WI38 (cell line): ENCODE measurements at regions not wholly inside any gene's neighbourhood (a gene's known extent, or its start where the extent isn't known, plus 50 kb on each side); places are given as distances from the start of the nearest gene placed in this dataset.

Source experiments
- H3K4me3 ChIP-seq: 2 replicates; pipeline ENCODE4 v1.5.1; 2011; ENCODE audit warnings: low read depth, mild to moderate bottlenecking, control low read depth, low read length
- TF ChIP-seq, protein P1 (sequence below): IDR thresholded peaks from 2 replicates; pipeline ENCODE4 v1.5.1; 2012; ENCODE audit warnings: low read depth, mild to moderate bottlenecking, control low read depth, low read length

DNA sequence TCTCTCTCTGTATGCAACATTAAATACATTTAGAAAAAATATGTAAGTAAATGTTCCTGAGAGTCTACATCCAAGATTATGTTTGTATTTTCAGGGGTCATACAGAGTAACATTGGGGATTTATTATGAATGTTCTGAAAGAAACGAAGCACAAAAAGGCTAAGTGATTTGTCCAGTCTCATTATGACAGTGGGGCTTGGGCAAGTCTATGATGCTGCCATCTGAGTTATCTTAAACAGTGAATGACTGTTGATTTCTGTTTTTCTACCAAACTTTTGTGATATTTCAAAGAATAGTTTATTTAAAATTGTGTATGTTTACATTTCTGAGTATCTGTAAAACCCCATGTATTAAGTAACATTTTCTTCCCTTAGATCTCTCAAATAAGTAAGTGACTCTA is 481.2 kb upstream of the ZNF717 start:
- no peak overlapping the region for H3K4me3 ChIP-seq
- TF ChIP-seq, protein P1, sequence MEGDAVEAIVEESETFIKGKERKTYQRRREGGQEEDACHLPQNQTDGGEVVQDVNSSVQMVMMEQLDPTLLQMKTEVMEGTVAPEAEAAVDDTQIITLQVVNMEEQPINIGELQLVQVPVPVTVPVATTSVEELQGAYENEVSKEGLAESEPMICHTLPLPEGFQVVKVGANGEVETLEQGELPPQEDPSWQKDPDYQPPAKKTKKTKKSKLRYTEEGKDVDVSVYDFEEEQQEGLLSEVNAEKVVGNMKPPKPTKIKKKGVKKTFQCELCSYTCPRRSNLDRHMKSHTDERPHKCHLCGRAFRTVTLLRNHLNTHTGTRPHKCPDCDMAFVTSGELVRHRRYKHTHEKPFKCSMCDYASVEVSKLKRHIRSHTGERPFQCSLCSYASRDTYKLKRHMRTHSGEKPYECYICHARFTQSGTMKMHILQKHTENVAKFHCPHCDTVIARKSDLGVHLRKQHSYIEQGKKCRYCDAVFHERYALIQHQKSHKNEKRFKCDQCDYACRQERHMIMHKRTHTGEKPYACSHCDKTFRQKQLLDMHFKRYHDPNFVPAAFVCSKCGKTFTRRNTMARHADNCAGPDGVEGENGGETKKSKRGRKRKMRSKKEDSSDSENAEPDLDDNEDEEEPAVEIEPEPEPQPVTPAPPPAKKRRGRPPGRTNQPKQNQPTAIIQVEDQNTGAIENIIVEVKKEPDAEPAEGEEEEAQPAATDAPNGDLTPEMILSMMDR: no peak

DNA sequence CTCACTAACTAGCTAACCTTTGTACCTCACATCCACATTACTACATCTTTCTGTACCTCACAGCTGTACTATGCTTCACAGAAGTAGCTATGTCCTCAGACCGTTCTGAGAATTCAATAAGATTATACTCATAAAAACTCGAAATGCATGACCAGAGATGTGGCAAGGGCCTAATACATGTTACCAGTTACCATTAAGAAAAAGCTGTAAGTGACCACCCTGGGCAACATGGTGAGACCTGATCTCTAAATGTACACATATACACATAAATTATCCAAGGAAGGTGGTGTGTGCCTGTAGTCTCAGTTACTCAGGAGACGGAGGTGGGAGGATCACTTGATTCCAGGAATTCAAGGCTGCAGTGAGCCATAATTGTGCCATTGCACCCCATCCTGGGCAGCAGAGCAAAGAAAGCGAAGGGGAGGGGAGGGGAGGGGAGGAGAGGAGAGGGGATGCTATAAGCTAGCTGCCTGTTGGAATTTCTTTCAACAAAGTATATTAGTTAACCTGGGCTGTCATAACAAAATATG is 482.6 kb upstream of the ZNF717 start:
- TF ChIP-seq, protein P1: no peak
- no peak overlapping the region for H3K4me3 ChIP-seq

DNA sequence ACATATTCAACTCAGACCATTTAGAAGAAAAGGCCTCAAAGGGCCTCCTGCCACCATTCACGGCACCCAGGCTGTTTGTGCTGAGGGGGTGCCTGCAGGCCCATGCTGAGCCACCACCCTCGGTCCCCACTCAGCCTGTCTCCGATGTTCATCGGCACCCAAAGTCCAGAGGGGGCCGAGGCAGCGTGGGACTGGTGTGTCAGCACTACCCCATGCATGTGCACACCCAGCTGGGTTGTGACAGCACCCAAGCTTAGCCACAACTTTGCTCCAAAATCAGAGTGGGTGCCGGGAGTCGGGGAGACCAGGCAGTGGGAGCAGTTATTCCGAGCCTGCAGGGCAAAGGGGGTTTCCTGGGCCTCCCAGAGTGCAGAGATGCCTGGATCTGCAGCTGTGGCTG is 508.5 kb upstream of the ZNF717 start:
- H3K4me3 ChIP-seq: no peak overlapping the region
- TF ChIP-seq, protein P1: no peak

DNA sequence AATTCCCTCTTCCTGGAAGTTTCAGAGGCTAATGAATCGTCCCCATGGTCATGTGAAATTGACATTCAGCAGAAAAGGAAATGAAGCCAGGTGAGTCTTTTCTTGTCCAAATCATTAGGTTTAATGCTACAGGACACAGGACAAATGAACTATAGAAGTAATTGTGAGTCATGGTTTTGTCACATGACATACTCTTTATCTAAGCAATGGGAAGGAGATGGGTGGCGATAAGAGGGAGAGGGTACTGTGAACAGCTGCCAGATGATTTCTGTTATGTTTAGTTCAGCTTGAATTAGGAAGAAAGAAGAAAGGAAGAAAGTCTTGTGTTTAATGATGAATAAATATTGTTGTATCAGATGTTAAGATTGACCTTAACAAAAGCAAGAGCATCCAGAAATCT is 515.4 kb upstream of the ZNF717 start:
- TF ChIP-seq, protein P1: no peak
- no peak overlapping the region for H3K4me3 ChIP-seq

DNA sequence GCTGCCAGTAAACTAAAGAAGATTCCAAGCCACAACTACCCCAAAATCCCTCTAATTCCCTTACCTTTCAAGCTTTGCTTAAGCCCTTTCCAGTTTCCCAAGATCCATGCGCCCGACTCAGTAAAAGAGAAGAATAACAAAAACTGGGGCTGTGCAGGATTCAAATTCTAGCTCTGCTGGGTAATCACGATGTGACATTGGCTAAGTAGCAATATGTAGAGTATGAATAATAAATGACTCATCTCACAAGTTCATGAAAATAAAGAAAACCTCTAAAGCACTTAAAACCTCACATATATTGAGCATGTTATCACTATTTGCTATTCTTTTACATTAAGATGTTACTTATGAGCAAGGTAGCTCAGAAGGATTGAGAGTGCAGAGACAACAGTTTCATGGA is 522.2 kb upstream of the ZNF717 start:
- H3K4me3 ChIP-seq: no peak overlapping the region
- TF ChIP-seq, protein P1: no peak

DNA sequence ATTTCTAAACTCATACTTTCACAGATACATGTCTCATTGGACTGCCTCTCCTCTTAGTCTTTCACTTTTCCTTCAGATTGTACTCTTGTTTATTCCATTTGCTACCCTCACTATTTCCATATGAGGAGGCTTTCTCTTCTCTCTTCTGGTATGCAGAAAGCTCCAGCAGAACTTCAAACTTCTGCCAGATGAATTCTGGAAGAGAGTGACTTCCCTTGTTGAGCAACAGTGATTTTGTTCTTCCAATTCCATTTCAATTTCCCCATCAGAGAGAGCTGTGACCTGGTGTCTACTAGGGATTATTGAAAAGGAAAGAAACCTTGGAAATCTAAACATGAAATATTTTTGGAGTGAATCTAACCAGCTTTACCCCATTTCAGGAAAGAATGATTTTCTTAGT is 523.2 kb upstream of the ZNF717 start:
- TF ChIP-seq, protein P1: no peak
- H3K4me3 ChIP-seq: peak overlapping the region; percentile 5; the same call in 1 of the 2 replicates

DNA sequence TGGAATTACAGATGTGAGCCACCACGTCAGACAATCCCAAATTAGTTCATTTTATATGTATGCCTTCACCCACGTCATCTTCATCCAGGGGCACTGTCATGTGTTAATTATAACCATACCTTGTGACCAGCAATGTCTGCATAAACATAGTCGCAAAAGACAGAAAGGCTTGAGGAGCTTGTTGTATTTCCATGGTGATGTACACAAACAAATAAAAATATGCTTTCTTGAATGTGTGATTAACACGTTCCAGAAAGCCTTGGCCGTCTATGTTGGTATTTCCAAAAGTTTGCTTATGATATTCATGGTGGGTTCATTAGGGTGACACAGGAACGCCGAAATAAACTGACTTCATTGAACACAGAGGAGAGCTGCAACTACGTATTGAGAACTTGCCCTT is 524.7 kb upstream of the ZNF717 start:
- TF ChIP-seq, protein P1: no peak
- peak overlapping the region; percentile 54 for H3K4me3 ChIP-seq
